ENCODE measurements at regions not wholly inside any gene's neighbourhood (a gene's known extent, or its start where the extent isn't known, plus 50 kb on each side); places are given as distances from the start of the nearest gene placed in this dataset.

DNA sequence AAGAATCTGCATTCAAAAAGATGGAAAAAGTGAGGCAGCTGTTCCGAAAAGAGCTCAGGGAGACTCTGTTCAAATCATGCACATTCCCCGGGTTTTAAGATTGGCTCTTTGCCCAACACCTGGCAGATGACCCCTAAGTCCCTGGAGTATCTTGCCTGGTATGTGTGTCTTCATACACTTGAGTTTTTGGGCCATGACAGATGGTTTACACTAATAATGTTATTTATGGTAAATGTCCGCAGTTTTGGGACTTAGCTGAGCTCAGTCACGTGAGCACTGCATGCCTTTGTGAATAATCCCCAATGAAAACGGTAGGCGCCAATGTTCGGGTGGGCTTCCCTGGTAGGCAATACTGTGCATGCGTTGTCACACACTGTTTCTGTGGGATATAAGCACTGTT is 316.1 kb downstream of the PRDM9 start:
- H3K27ac ChIP-seq (ENCODE audit: low read length): no peak overlapping the region
- no peaks in the 10 kb centered on the region for H3K9me3 ChIP-seq
- H3K4me3 Mint-ChIP-seq: no peak overlapping the region
- no peak overlapping the region for H3K27ac Mint-ChIP-seq
- DNase-seq (no peak), ATAC-seq (replicated peaks in 1 of 4) (no peak)
- CTCF ChIA-PET: no interaction called here
- no peaks in the 10 kb centered on the region for H3K36me3 ChIP-seq (ENCODE audit: control insufficient read depth in 2 of 2, extremely low read depth in 1 of 2, insufficient read depth in 1 of 2, low read length in 1 of 2)
- H3K9me3 Mint-ChIP-seq: peaks cover 0 to 18% (median 16%) of the 10 kb centered on the region in 3 donors
- no peaks in the 10 kb centered on the region for H3K27me3 ChIP-seq (replicated peaks in 1 of 2; ENCODE audit: control insufficient read depth in 2 of 2, extremely low read depth in 1 of 2, insufficient read depth in 2 of 2, low read length in 1 of 2)
- no peak overlapping the region for H3K4me3 ChIP-seq (ENCODE audit: control insufficient read depth in 1 of 2, extremely low read depth in 1 of 2, low read length in 1 of 2)
- POLR2A ChIA-PET: no interaction called here
- no peaks in the 10 kb centered on the region for H3K27me3 Mint-ChIP-seq
- 90% methylated on average over 6 of the region's 8 CpGs for WGBS (ENCODE audit: insufficient coverage)
- H3K36me3 Mint-ChIP-seq: no peaks in the 10 kb centered on the region
- no peaks in the 10 kb centered on the region for H3K4me1 Mint-ChIP-seq
- H3K4me1 ChIP-seq (ENCODE audit: control insufficient read depth in 1 of 2, extremely low read depth in 1 of 2, insufficient read depth in 2 of 2, low read length in 2 of 2): no peaks in the 10 kb centered on the region

DNA sequence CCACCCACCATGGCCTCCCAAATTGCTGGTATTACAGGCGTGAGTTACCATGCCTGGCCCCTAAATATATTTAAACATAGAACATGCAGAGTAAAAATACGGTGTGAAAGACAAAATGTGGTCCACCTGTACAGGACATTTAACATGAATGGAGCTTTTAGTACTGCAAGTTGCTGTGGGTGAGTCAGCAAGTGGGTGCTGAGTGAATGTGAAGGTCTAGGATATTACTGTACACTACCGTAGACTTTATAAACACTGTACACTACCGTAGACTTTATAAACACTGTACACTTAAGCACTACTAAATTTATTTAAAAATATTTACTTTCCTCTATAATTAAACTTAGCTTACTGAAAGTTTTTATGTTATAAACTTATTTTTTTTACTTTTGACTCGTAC is 317.8 kb downstream of the PRDM9 start:
- WGBS (ENCODE audit: insufficient coverage): no CpG with 5 or more reads among the region's 5 CpGs

DNA sequence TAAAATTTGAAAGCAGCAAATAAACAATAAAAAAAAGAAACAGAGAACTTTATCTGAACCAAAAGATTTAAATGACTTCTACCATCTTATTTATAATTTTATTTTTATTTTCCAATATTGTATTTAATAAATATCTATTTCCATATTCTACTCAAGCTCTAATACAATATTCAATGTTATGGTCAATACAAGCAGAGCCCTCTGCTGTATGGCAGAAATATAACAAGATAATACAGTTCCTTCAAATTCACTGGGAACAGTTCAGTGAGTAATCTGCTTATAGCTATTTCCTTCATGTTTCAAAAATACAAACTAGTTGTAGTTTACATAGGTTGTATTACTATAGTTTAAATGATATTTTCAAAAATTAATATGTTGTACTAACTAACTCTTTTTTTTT is 332.7 kb downstream of the PRDM9 start:
- DNase-seq (no peak), ATAC-seq (replicated peaks in 1 of 4) (no peak)
- ChIA-PET POLR2A (no interaction called here), CTCF (no interaction called here)
- no peaks in the 10 kb centered on the region for H3K9me3 ChIP-seq
- H3K9me3 Mint-ChIP-seq: peaks cover 4 to 22% (median 15%) of the 10 kb centered on the region in 3 donors
- H3K4me3 Mint-ChIP-seq: no peak overlapping the region
- H3K36me3 ChIP-seq (ENCODE audit: control insufficient read depth in 2 of 2, extremely low read depth in 1 of 2, insufficient read depth in 1 of 2, low read length in 1 of 2): no peaks in the 10 kb centered on the region
- H3K27ac Mint-ChIP-seq: no peak overlapping the region
- H3K4me3 ChIP-seq (ENCODE audit: control insufficient read depth in 1 of 2, extremely low read depth in 1 of 2, low read length in 1 of 2): no peak overlapping the region
- H3K27me3 Mint-ChIP-seq: no peaks in the 10 kb centered on the region
- H3K4me1 ChIP-seq (ENCODE audit: control insufficient read depth in 1 of 2, extremely low read depth in 1 of 2, insufficient read depth in 2 of 2, low read length in 2 of 2): no peaks in the 10 kb centered on the region
- no peak overlapping the region for H3K27ac ChIP-seq (ENCODE audit: low read length)
- H3K4me1 Mint-ChIP-seq: no peaks in the 10 kb centered on the region
- H3K27me3 ChIP-seq (replicated peaks in 1 of 2; ENCODE audit: control insufficient read depth in 2 of 2, extremely low read depth in 1 of 2, insufficient read depth in 2 of 2, low read length in 1 of 2): no peaks in the 10 kb centered on the region
- no peaks in the 10 kb centered on the region for H3K36me3 Mint-ChIP-seq

More for the DNA sequence above, 317.8 kb downstream of the PRDM9 start:
- H3K4me1 Mint-ChIP-seq: no peaks in the 10 kb centered on the region
- Histone ChIP-seq H3K4me3 (ENCODE audit: control insufficient read depth in 1 of 2, extremely low read depth in 1 of 2, low read length in 1 of 2) (no peak overlapping the region), H3K4me1 (ENCODE audit: control insufficient read depth in 1 of 2, extremely low read depth in 1 of 2, insufficient read depth in 2 of 2, low read length in 2 of 2) (no peaks in the 10 kb centered on the region), H3K9me3 (no peaks in the 10 kb centered on the region), H3K36me3 (ENCODE audit: control insufficient read depth in 2 of 2, extremely low read depth in 1 of 2, insufficient read depth in 1 of 2, low read length in 1 of 2) (no peaks in the 10 kb centered on the region), H3K27ac (ENCODE audit: low read length) (no peak overlapping the region), H3K27me3 (replicated peaks in 1 of 2; ENCODE audit: control insufficient read depth in 2 of 2, extremely low read depth in 1 of 2, insufficient read depth in 2 of 2, low read length in 1 of 2) (no peaks in the 10 kb centered on the region)
- peaks cover 0 to 18% (median 11%) of the 10 kb centered on the region in 3 donors for H3K9me3 Mint-ChIP-seq
- no peak overlapping the region for H3K4me3 Mint-ChIP-seq
- DNase-seq (no peak), ATAC-seq (replicated peaks in 1 of 4) (no peak)
- H3K36me3 Mint-ChIP-seq: no peaks in the 10 kb centered on the region
- H3K27me3 Mint-ChIP-seq: no peaks in the 10 kb centered on the region
- no peak overlapping the region for H3K27ac Mint-ChIP-seq
- ChIA-PET CTCF (no interaction called here), POLR2A (no interaction called here)

DNA sequence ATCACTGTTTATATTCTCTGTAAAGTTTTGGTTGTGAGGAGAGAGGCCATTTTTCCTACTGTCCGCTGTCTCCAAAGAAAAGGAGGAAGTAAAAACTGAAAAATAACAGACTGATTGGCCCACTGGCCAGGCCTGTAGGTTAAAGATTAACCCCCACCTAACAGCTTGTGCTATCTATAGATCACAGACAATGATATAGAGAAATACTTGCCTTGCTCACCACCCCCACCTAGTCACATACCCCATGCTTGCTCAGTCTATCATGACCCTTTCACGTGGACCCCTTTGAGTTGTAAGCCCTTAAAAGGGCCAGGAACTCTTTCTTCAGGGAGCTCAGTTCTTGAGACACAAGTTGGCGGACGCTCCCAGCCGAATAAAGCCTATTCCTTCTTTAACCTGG is 357.4 kb downstream of the PRDM9 start:
- no peaks in the 10 kb centered on the region for H3K4me1 Mint-ChIP-seq
- H3K4me3 ChIP-seq (ENCODE audit: control insufficient read depth in 1 of 2, extremely low read depth in 1 of 2, low read length in 1 of 2): no peak overlapping the region
- DNase-seq: no peak
- H3K27me3 Mint-ChIP-seq: no peaks in the 10 kb centered on the region
- peaks cover 1 to 13% (median 11%) of the 10 kb centered on the region in 3 donors for H3K9me3 Mint-ChIP-seq
- H3K4me3 Mint-ChIP-seq: no peak overlapping the region
- H3K27ac Mint-ChIP-seq: no peak overlapping the region
- WGBS (ENCODE audit: insufficient coverage): no CpG with 5 or more reads among the region's 5 CpGs
- POLR2A ChIA-PET: no interaction called here
- H3K36me3 ChIP-seq (ENCODE audit: control insufficient read depth in 2 of 2, extremely low read depth in 1 of 2, insufficient read depth in 1 of 2, low read length in 1 of 2): no peaks in the 10 kb centered on the region
- no peaks in the 10 kb centered on the region for H3K9me3 ChIP-seq
- no peaks in the 10 kb centered on the region for H3K36me3 Mint-ChIP-seq
- ATAC-seq (replicated peaks in 1 of 4): no peak
- CTCF ChIA-PET: no interaction called here
- no peaks in the 10 kb centered on the region for H3K4me1 ChIP-seq (ENCODE audit: control insufficient read depth in 1 of 2, extremely low read depth in 1 of 2, insufficient read depth in 2 of 2, low read length in 2 of 2)
- H3K27ac ChIP-seq (ENCODE audit: low read length): no peak overlapping the region
- H3K27me3 ChIP-seq (replicated peaks in 1 of 2; ENCODE audit: control insufficient read depth in 2 of 2, extremely low read depth in 1 of 2, insufficient read depth in 2 of 2, low read length in 1 of 2): no peaks in the 10 kb centered on the region

DNA sequence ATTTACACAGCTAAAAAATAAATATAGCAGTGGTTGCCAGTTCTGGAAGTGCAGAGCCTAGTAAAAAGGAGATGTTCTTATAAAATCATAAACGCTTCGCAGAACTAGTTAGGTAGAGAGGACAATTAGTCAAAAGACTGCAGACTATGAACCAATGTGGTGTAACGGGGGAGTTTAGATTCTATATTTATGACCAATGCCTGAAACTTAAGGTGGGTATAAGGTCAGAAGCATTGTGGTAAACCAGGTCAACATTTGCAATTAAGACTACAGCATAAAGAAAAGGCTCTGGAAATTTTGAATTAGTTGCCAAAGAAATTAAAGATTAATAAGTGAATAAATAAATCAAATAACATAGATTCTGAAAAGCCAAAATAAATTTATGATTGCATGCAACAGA is 370.4 kb downstream of the PRDM9 start:
- Mint-ChIP-seq H3K36me3 (no peaks in the 10 kb centered on the region), H3K27ac (no peak overlapping the region), H3K27me3 (no peaks in the 10 kb centered on the region), H3K4me3 (no peak overlapping the region), H3K4me1 (no peaks in the 10 kb centered on the region), H3K9me3 (peaks cover 3 to 7% (median 7%) of the 10 kb centered on the region in 3 donors)
- 100% methylated on average over 3 of the region's 3 CpGs for WGBS (ENCODE audit: insufficient coverage)
- Histone ChIP-seq H3K4me1 (ENCODE audit: control insufficient read depth in 1 of 2, extremely low read depth in 1 of 2, insufficient read depth in 2 of 2, low read length in 2 of 2) (no peaks in the 10 kb centered on the region), H3K4me3 (ENCODE audit: control insufficient read depth in 1 of 2, extremely low read depth in 1 of 2, low read length in 1 of 2) (no peak overlapping the region), H3K9me3 (peaks cover 4% of the 10 kb centered on the region), H3K36me3 (ENCODE audit: control insufficient read depth in 2 of 2, extremely low read depth in 1 of 2, insufficient read depth in 1 of 2, low read length in 1 of 2) (no peaks in the 10 kb centered on the region), H3K27me3 (replicated peaks in 1 of 2; ENCODE audit: control insufficient read depth in 2 of 2, extremely low read depth in 1 of 2, insufficient read depth in 2 of 2, low read length in 1 of 2) (no peaks in the 10 kb centered on the region), H3K27ac (ENCODE audit: low read length) (no peak overlapping the region)
- DNase-seq: no peak
- ATAC-seq (replicated peaks in 1 of 4): no peak
- POLR2A ChIA-PET: no interaction called here
- CTCF ChIA-PET: no interaction called here

DNA sequence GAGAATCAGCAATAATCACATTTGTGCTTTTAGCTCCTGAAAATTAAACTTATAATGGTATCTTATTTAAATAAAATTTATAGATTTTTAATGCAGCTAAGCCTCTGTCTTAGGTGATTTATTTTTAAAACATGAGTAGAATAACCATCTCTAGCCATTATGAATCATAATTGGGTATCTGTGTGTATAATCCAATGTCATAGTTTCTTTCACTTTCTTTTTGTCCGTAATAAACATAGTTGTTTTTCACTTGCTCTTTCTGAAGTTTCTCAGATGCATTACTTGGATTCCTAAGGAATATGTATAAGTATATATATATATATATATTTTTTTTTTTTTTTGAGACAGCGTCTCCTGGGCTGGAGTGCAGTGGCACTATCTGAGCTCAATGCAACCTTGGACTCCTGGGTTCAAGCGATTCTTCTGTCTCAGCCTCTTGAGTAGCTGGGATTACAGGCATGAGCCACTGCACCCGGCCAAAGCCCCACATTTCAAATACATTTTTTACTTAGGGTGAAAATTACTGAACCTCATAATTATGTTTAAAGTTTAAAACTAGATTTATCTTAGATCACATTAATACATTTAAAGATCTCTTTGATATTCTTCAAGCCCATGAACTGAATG is 377.1 kb downstream of the PRDM9 start:
- Mint-ChIP-seq H3K4me1 (no peaks in the 10 kb centered on the region), H3K27ac (no peak overlapping the region), H3K36me3 (no peaks in the 10 kb centered on the region), H3K27me3 (no peaks in the 10 kb centered on the region), H3K9me3 (peaks cover 3 to 18% (median 7%) of the 10 kb centered on the region in 3 donors), H3K4me3 (no peak overlapping the region)
- ChIA-PET CTCF (no interaction called here), POLR2A (no interaction called here)
- Histone ChIP-seq H3K9me3 (no peaks in the 10 kb centered on the region), H3K27ac (ENCODE audit: low read length) (no peak overlapping the region), H3K36me3 (ENCODE audit: control insufficient read depth in 2 of 2, extremely low read depth in 1 of 2, insufficient read depth in 1 of 2, low read length in 1 of 2) (no peaks in the 10 kb centered on the region), H3K4me3 (ENCODE audit: control insufficient read depth in 1 of 2, extremely low read depth in 1 of 2, low read length in 1 of 2) (no peak overlapping the region), H3K4me1 (ENCODE audit: control insufficient read depth in 1 of 2, extremely low read depth in 1 of 2, insufficient read depth in 2 of 2, low read length in 2 of 2) (no peaks in the 10 kb centered on the region), H3K27me3 (replicated peaks in 1 of 2; ENCODE audit: control insufficient read depth in 2 of 2, extremely low read depth in 1 of 2, insufficient read depth in 2 of 2, low read length in 1 of 2) (no peaks in the 10 kb centered on the region)
- WGBS (ENCODE audit: insufficient coverage): 100% methylated on average over 2 of the region's 4 CpGs
- ATAC-seq (replicated peaks in 1 of 4) (no peak), DNase-seq (no peak)

DNA sequence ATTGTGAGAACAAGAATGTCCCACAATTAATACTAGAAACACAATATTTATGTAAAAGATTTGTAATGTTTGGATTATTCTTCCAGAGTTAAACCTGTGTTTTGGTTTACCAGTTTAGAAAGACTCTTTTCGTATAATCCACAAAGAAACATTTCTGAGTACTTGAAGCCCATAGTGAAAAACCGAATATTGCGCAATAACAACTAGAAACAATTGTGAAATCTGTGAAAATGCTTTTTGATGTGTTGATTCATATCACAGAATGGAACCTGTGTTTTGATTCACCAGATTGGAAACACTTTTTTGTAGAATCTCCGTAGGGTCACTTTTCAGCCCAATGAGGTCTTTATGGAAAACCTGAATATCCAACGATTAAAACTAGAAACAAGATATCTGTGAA is 386.2 kb downstream of the PRDM9 start:
- no peaks in the 10 kb centered on the region for H3K4me1 ChIP-seq (ENCODE audit: control insufficient read depth in 1 of 2, extremely low read depth in 1 of 2, insufficient read depth in 2 of 2, low read length in 2 of 2)
- no peaks in the 10 kb centered on the region for H3K36me3 Mint-ChIP-seq
- no peak overlapping the region for H3K4me3 Mint-ChIP-seq
- peaks cover 7 to 24% (median 9%) of the 10 kb centered on the region in 3 donors for H3K9me3 Mint-ChIP-seq
- H3K36me3 ChIP-seq (ENCODE audit: control insufficient read depth in 2 of 2, extremely low read depth in 1 of 2, insufficient read depth in 1 of 2, low read length in 1 of 2): no peaks in the 10 kb centered on the region
- ATAC-seq (replicated peaks in 1 of 4) (no peak), DNase-seq (no peak)
- CTCF ChIA-PET: no interaction called here
- POLR2A ChIA-PET: no interaction called here
- H3K9me3 ChIP-seq: peaks cover 9% of the 10 kb centered on the region
- no peak overlapping the region for H3K27ac Mint-ChIP-seq
- H3K27me3 Mint-ChIP-seq: no peaks in the 10 kb centered on the region
- WGBS (ENCODE audit: insufficient coverage): 80% methylated on average over 1 of the region's 5 CpGs
- no peaks in the 10 kb centered on the region for H3K4me1 Mint-ChIP-seq
- no peaks in the 10 kb centered on the region for H3K27me3 ChIP-seq (replicated peaks in 1 of 2; ENCODE audit: control insufficient read depth in 2 of 2, extremely low read depth in 1 of 2, insufficient read depth in 2 of 2, low read length in 1 of 2)
- no peak overlapping the region for H3K27ac ChIP-seq (ENCODE audit: low read length)
- H3K4me3 ChIP-seq (ENCODE audit: control insufficient read depth in 1 of 2, extremely low read depth in 1 of 2, low read length in 1 of 2): no peak overlapping the region
